Activated CD4-positive, CD25-positive, alpha-beta regulatory T cell treated with anti-CD3 and anti-CD28 coated beads, Interleukin-2, amount 50 U/mL, for 16 hours (primary cell): ENCODE measurements at regions not wholly inside any gene's neighbourhood (a gene's known extent, or its start where the extent isn't known, plus 50 kb on each side); places are given as distances from the start of the nearest gene placed in this dataset.
"Not testable (repeated sequence)": the region's sequence is repeated elsewhere in the genome, so short reads cannot be mapped to it uniquely, and the experiment has no call there.

Experiments used
- DNase-seq: peaks from one replicate; pipeline ENCODE4 v3.0.0-alpha.2; 2020; ENCODE audit warnings: low read depth, low spot score

- DNase-seq = not testable (repeated sequence)
Observed at GRCh38 chr7:73244782-73245311, 63.8 kb downstream of the NSUN5 start.

GRCh38 chr7:73234994-73235717 lies 73.5 kb downstream of the NSUN5 start:
- DNase-seq = peak; percentile 75

GRCh38 chr7:73225745-73226144 lies 82.9 kb downstream of the NSUN5 start:
- not testable (repeated sequence) for DNase-seq

GRCh38 chr7:73221724-73222123 lies 86.9 kb downstream of the NSUN5 start:
- DNase-seq = not testable (repeated sequence)

- DNase-seq = not testable (repeated sequence)
Observed at GRCh38 chr7:73220766-73221370, 87.8 kb downstream of the NSUN5 start.

GRCh38 chr7:73220357-73220756 lies 88.3 kb downstream of the NSUN5 start:
- DNase-seq = not testable (repeated sequence)

- DNase-seq = not testable (repeated sequence)
Observed at GRCh38 chr7:73218802-73219201, 89.8 kb downstream of the NSUN5 start.

- not testable (repeated sequence) for DNase-seq
Observed at GRCh38 chr7:73216046-73216675, 92.5 kb downstream of the NSUN5 start.

GRCh38 chr7:73215232-73215631 lies 93.4 kb downstream of the NSUN5 start:
- DNase-seq = not testable (repeated sequence)

GRCh38 chr7:73214471-73214870 lies 94.2 kb downstream of the NSUN5 start:
- not testable (repeated sequence) for DNase-seq

GRCh38 chr7:73213076-73213475 lies 95.5 kb downstream of the NSUN5 start:
- DNase-seq = not testable (repeated sequence)

GRCh38 chr7:73205594-73205993 lies 103.0 kb downstream of the NSUN5 start:
- not testable (repeated sequence) for DNase-seq

- DNase-seq = not testable (repeated sequence)
Observed at GRCh38 chr7:73204898-73205297, 103.7 kb downstream of the NSUN5 start.

- DNase-seq = not testable (repeated sequence)
Observed at GRCh38 chr7:73203312-73203711, 105.3 kb downstream of the NSUN5 start.

- not testable (repeated sequence) for DNase-seq
Observed at GRCh38 chr7:73201264-73201663, 107.4 kb downstream of the NSUN5 start.

GRCh38 chr7:73200518-73201099 lies 108.0 kb downstream of the NSUN5 start:
- DNase-seq = not testable (repeated sequence)

GRCh38 chr7:73193991-73194390 lies 108.2 kb upstream of the SPDYE9 start:
- not testable (repeated sequence) for DNase-seq

GRCh38 chr7:73190483-73191155 lies 104.8 kb upstream of the SPDYE9 start:
- not testable (repeated sequence) for DNase-seq

GRCh38 chr7:73188287-73188686 lies 102.4 kb upstream of the SPDYE9 start:
- DNase-seq = not testable (repeated sequence)

GRCh38 chr7:73186589-73187309 lies 100.9 kb upstream of the SPDYE9 start:
- not testable (repeated sequence) for DNase-seq

GRCh38 chr7:73176813-73177212 lies 91.0 kb upstream of the SPDYE9 start:
- DNase-seq = not testable (repeated sequence)
